HEK293 (cell line): ENCODE measurements at regions not wholly inside any gene's neighbourhood (a gene's known extent, or its start where the extent isn't known, plus 50 kb on each side); places are given as distances from the start of the nearest gene placed in this dataset.

Experiments
- CTCF ChIA-PET: fragments of 350-600 bp; formaldehyde crosslinking; extraction: SDS; loops from one replicate; lab custom pipeline; 2021; ENCODE audit warnings: antibody characterized with exemption; lab: Yijun Ruan, JAX
- POLR2A ChIA-PET: fragments of 300-600 bp; formaldehyde crosslinking; extraction: SDS; loops from one replicate; lab custom pipeline; 2020; ENCODE audit warnings: antibody characterized with exemption, inconsistent platforms; lab: Yijun Ruan, JAX
- H3K27ac ChIP-seq: fragments of 200-500 bp; sonication (Bioruptor generic); 2 replicates; pipeline ENCODE4 v1.5.1; 2014; ENCODE audit warnings: low read depth, low read length, control low read depth, inconsistent platforms; ENCODE audit errors: extremely low read depth
- H3K36me3 ChIP-seq, 2 experiments: fragments of 200-500 bp in 1 of 2; sonication (Bioruptor generic) in 1 of 2; 1 replicate in 1 of 2; 2 replicates in 1 of 2; pipeline ENCODE4 v1.5.1; 2014 to 2017; ENCODE audit warnings: inconsistent platforms in 2 of 2, low read length in 2 of 2; ENCODE audit not compliant: control insufficient read depth in 2 of 2, insufficient read depth in 1 of 2
- H3K4me1 ChIP-seq: fragments of 200-500 bp; sonication (Bioruptor generic); 2 replicates; pipeline ENCODE4 v1.5.1; 2014; ENCODE audit warnings: mild to moderate bottlenecking, low read length, inconsistent platforms; ENCODE audit not compliant: control insufficient read depth, insufficient read depth
- H3K4me3 ChIP-seq: 2 replicates; pipeline ENCODE4 v1.5.1; 2011; ENCODE audit warnings: low read depth, mild to moderate bottlenecking, control low read depth, low read length, moderate library complexity
- H3K9me3 ChIP-seq: fragments of 200-500 bp; sonication (Bioruptor generic); 2 replicates; pipeline ENCODE4 v1.5.1; 2014; ENCODE audit warnings: low read depth, low read length, inconsistent platforms; ENCODE audit not compliant: control insufficient read depth, insufficient read depth
- CTCF ChIP-seq: fragments of 450-650 bp; formaldehyde crosslinking; IDR thresholded peaks from 2 replicates; pipeline ENCODE4 v1.5.1; 2016; ENCODE audit warnings: missing biosample characterization, missing genetic modification characterization
- FEZF1 ChIP-seq: fragments of 450-650 bp; formaldehyde crosslinking; IDR thresholded peaks from 2 replicates; pipeline ENCODE4 v1.5.1; 2016; ENCODE audit warnings: missing biosample characterization, missing genetic modification characterization
- GLI2 ChIP-seq: fragments of 450-650 bp; formaldehyde crosslinking; IDR thresholded peaks from 2 replicates; pipeline ENCODE4; 2017; ENCODE audit warnings: missing biosample characterization, missing genetic modification characterization, low read depth, borderline replicate concordance
- KLF1 ChIP-seq: fragments of 450-650 bp; formaldehyde crosslinking; IDR thresholded peaks from 2 replicates; pipeline ENCODE4 v1.5.1; 2016; ENCODE audit warnings: missing biosample characterization, missing genetic modification characterization
- MEIS1 ChIP-seq: sonication (generic); formaldehyde crosslinking; IDR thresholded peaks from 2 replicates; pipeline ENCODE4 v1.8.1; 2022; ENCODE audit warnings: missing genetic modification reagents, mild to moderate bottlenecking, borderline replicate concordance
- PRDM1 ChIP-seq: fragments of 450-650 bp; formaldehyde crosslinking; IDR thresholded peaks from 2 replicates; pipeline ENCODE4; 2016; ENCODE audit warnings: missing biosample characterization, missing genetic modification characterization
- RBAK ChIP-seq: fragments of 450-650 bp; formaldehyde crosslinking; IDR thresholded peaks from 2 replicates; pipeline ENCODE4 v1.5.1; 2016; ENCODE audit warnings: missing biosample characterization, missing genetic modification characterization
- SP2 ChIP-seq: fragments of 450-650 bp; formaldehyde crosslinking; IDR thresholded peaks from 2 replicates; pipeline ENCODE4 v1.5.1; 2016; ENCODE audit warnings: missing biosample characterization, missing genetic modification characterization
- WT1 ChIP-seq: fragments of 450-650 bp; formaldehyde crosslinking; IDR thresholded peaks from 2 replicates; pipeline ENCODE4 v1.5.1; 2016; ENCODE audit warnings: missing biosample characterization, missing genetic modification characterization
- ZBTB10 ChIP-seq: fragments of 450-650 bp; formaldehyde crosslinking; IDR thresholded peaks from 2 replicates; pipeline ENCODE4 v1.5.1; 2016; ENCODE audit warnings: missing biosample characterization, missing genetic modification characterization
- ZFHX2 ChIP-seq: fragments of 450-650 bp; formaldehyde crosslinking; conservative IDR thresholded peaks from 2 replicates; pipeline ENCODE4 v1.5.1; 2016; ENCODE audit warnings: missing biosample characterization, missing genetic modification characterization
- ZFP37 ChIP-seq: fragments of 450-650 bp; formaldehyde crosslinking; IDR thresholded peaks from 2 replicates; pipeline ENCODE4 v1.5.1; 2016; ENCODE audit warnings: missing biosample characterization, missing genetic modification characterization
- ZIC2 ChIP-seq: fragments of 450-650 bp; formaldehyde crosslinking; IDR thresholded peaks from 2 replicates; pipeline ENCODE4 v1.5.1; 2016; ENCODE audit warnings: missing biosample characterization, missing genetic modification characterization
- ZNF121 ChIP-seq: fragments of 450-650 bp; formaldehyde crosslinking; IDR thresholded peaks from 2 replicates; pipeline ENCODE4 v1.5.1; 2016; ENCODE audit warnings: missing biosample characterization, missing genetic modification characterization
- ZNF169 ChIP-seq: fragments of 450-650 bp; formaldehyde crosslinking; IDR thresholded peaks from 2 replicates; pipeline ENCODE4 v1.5.1; 2016; ENCODE audit warnings: missing biosample characterization, missing genetic modification characterization
- ZNF184 ChIP-seq: fragments of 450-650 bp; IDR thresholded peaks from 2 replicates; pipeline ENCODE4 v1.5.1; 2018; ENCODE audit warnings: missing biosample characterization, mild to moderate bottlenecking, missing genetic modification characterization
- ZNF19 ChIP-seq: fragments of 450-650 bp; formaldehyde crosslinking; IDR thresholded peaks from 2 replicates; pipeline ENCODE4; 2016; ENCODE audit warnings: missing biosample characterization, missing genetic modification characterization, low read depth
- ZNF2 ChIP-seq: fragments of 450-650 bp; formaldehyde crosslinking; IDR thresholded peaks from 2 replicates; pipeline ENCODE4 v1.5.1; 2016; ENCODE audit warnings: missing biosample characterization, missing genetic modification characterization
- ZNF239 ChIP-seq: fragments of 450-650 bp; formaldehyde crosslinking; IDR thresholded peaks from 2 replicates; pipeline ENCODE4 v1.5.1; 2016; ENCODE audit warnings: missing biosample characterization, missing genetic modification characterization
- ZNF341 ChIP-seq: fragments of 450-650 bp; formaldehyde crosslinking; IDR thresholded peaks from 2 replicates; pipeline ENCODE4; 2016; ENCODE audit warnings: low read depth, missing biosample characterization, missing genetic modification characterization
- ZNF354C ChIP-seq: fragments of 450-650 bp; formaldehyde crosslinking; IDR thresholded peaks from 2 replicates; pipeline ENCODE4 v1.5.1; 2016; ENCODE audit warnings: missing biosample characterization, missing genetic modification characterization, low read depth, borderline replicate concordance
- ZNF416 ChIP-seq: fragments of 450-650 bp; formaldehyde crosslinking; IDR thresholded peaks from 2 replicates; pipeline ENCODE4 v1.5.1; 2016; ENCODE audit warnings: missing biosample characterization, missing genetic modification characterization
- ZNF433 ChIP-seq: fragments of 450-650 bp; formaldehyde crosslinking; IDR thresholded peaks from 2 replicates; pipeline ENCODE4 v1.5.1; 2016; ENCODE audit warnings: missing biosample characterization, missing genetic modification characterization, low read depth
- ZNF530 ChIP-seq: fragments of 450-650 bp; formaldehyde crosslinking; IDR thresholded peaks from 2 replicates; pipeline ENCODE4 v1.5.1; 2016; ENCODE audit warnings: low read depth, missing biosample characterization, missing genetic modification characterization
- ZNF558 ChIP-seq: fragments of 450-650 bp; formaldehyde crosslinking; IDR thresholded peaks from 2 replicates; pipeline ENCODE4 v1.5.1; 2016; ENCODE audit warnings: missing biosample characterization, missing genetic modification characterization
- ZNF580 ChIP-seq: fragments of 450-650 bp; formaldehyde crosslinking; IDR thresholded peaks from 2 replicates; pipeline ENCODE4 v1.5.1; 2016; ENCODE audit warnings: missing biosample characterization, missing genetic modification characterization
- ZNF692 ChIP-seq: fragments of 450-650 bp; formaldehyde crosslinking; IDR thresholded peaks from 2 replicates; pipeline ENCODE4 v1.5.1; 2016; ENCODE audit warnings: missing biosample characterization, missing genetic modification characterization
- ZNF792 ChIP-seq: fragments of 450-650 bp; formaldehyde crosslinking; IDR thresholded peaks from 2 replicates; pipeline ENCODE4 v1.5.1; 2016; ENCODE audit warnings: missing biosample characterization, missing genetic modification characterization

GRCh38 chr3:165638034-165638433, 199.2 kb downstream of the BCHE start (continued):
- TF ChIP-seq PRDM1 (tag by site-specific recombination): no peak
- no peak for TF ChIP-seq ZNF558 (tag by site-specific recombination)
- no peak for TF ChIP-seq ZNF354C (tag by site-specific recombination)
- no peak for TF ChIP-seq ZNF692 (tag by site-specific recombination)

- H3K36me3 ChIP-seq: no peaks in the 10 kb centered on the region
- H3K4me3 ChIP-seq: no peak overlapping the region
- H3K9me3 ChIP-seq: no peaks in the 10 kb centered on the region
- no peaks in the 10 kb centered on the region for H3K4me1 ChIP-seq
- no peak overlapping the region for H3K27ac ChIP-seq
- TF ChIP-seq ZFP37 (tag by site-specific recombination) (no peak), ZNF19 (tag by site-specific recombination) (no peak), MEIS1 (CRISPR knock-in tag) (no peak), ZNF341 (no peak), RBAK (tag by site-specific recombination) (no peak), ZFHX2 (no peak), ZNF184 (tag by site-specific recombination) (no peak), ZNF239 (tag by site-specific recombination) (no peak), GLI2 (no peak), ZNF2 (tag by site-specific recombination) (no peak), ZNF530 (tag by site-specific recombination) (no peak), ZIC2 (no peak), ZNF433 (tag by site-specific recombination) (no peak)
- ChIA-PET POLR2A (no interaction called here), CTCF (no interaction called here)
Measured at GRCh38 chr3:165636684-165637015, 200.6 kb downstream of the BCHE start.

- no peaks in the 10 kb centered on the region for H3K36me3 ChIP-seq
- TF ChIP-seq ZNF580: no peak
- no peak for TF ChIP-seq ZNF121 (tag by site-specific recombination)
- TF ChIP-seq ZNF792 (tag by site-specific recombination): no peak
- no peak for TF ChIP-seq ZNF530 (tag by site-specific recombination)
- no peak for TF ChIP-seq ZNF416
- no peak for TF ChIP-seq ZBTB10 (tag by site-specific recombination)
- TF ChIP-seq CTCF (tag by site-specific recombination): no peak
- TF ChIP-seq WT1: no peak
- no peak for TF ChIP-seq KLF1 (tag by site-specific recombination)
- no peak for TF ChIP-seq FEZF1 (tag by site-specific recombination)
- TF ChIP-seq SP2 (tag by site-specific recombination): no peak
- no peak for TF ChIP-seq ZNF169
- TF ChIP-seq, all 188 proteins: peak for 0
- POLR2A ChIA-PET: no interaction called here
- H3K27ac ChIP-seq: no peak overlapping the region
- no peaks in the 10 kb centered on the region for H3K9me3 ChIP-seq
- CTCF ChIA-PET: no interaction called here
- no peak overlapping the region for H3K4me3 ChIP-seq
- no peaks in the 10 kb centered on the region for H3K4me1 ChIP-seq
Measured at GRCh38 chr3:165635791-165636683, 201.2 kb downstream of the BCHE start.
